Mucosa of gallbladder (tissue), 1 donor: ENCODE measurements at regions not wholly inside any gene's neighbourhood (a gene's known extent, or its start where the extent isn't known, plus 50 kb on each side); places are given as distances from the start of the nearest gene placed in this dataset.

ENCODE experiments used
- DNase-seq: peaks from one replicate; pipeline ENCODE4 v3.0.0-alpha.2; 2020; ENCODE audit warnings: low spot score
- donor health status: DM: no; HTN: no; CAD: no.

- no peak for DNase-seq
Observed at GRCh38 chr6:167755461-167755860, 71.2 kb upstream of the AFDN start.

DNA sequence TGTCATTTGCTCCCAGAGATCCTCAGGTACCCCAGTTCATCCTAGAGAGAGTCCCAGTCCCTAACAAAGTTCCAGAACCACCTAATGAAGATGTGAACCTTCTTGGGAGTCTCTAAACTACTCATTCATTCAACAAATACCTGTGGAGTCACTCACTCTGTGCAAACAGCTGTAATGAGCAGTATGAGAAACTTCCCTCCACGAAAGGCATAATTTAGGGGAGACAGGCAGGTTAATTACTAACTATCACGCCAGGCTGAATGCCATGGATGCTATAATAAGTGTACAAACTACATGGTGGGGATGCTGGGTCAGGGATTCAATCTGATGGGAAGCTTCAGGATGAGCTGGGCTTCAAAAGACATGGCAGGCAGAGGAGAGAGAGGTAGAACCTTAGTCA lies 70.1 kb upstream of the AFDN start:
- no peak for DNase-seq

DNA sequence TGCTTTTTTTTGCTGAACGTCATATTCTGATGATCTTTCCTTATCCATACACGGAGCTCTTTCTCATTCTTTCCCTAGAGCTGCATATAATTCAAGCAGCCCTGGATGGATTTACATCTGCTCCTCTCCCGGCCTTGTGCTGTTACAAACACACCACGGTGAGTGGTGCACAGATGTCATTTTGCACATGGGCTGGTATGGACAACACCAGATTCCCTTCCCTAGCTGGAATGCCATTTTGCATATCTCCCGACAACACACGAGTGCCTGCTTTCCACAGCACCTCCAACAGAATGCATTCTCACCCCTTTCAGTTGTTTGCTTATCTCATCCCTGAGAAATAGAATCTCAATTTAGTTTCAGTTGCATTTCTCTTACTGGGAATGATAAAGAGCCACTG lies 69.5 kb upstream of the AFDN start:
- no peak for DNase-seq

GRCh38 chr6:167757821-167758220 lies 68.9 kb upstream of the AFDN start:
- no peak for DNase-seq

DNA sequence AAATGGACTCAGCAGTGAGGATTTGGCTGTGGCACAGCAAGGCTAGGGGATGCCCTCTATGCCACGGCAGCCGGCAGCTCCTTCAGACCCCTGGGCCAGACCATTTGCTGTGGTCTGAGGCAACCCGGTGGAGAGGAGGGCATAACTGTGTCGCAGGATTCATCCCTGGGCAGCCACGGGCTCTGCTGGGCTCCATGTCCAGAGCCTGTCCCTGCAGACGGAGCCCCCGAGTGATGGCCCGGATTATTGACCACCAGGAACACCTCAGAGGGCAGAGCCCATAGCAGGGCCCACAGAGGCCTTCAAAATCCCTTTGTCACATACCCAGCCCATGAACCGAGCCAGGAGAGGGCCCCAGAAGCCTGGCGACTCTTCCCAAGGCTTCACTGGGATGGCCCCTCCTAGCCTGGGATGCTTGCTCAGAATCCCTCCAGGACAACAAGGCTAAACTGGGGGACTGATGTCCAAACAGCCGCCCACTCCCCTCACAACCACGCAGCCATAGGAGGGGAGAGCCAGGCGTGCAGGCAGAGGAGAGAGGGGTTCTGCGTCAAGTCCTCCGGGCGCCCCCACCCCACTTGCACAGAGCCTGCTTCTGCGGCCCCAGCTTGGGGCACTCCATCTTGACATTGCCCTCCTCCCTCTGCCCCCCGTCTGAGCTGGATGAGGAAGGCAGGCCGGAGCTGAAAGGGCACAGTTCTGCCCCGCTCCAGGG lies 68.2 kb upstream of the AFDN start:
- no peak for DNase-seq

DNA sequence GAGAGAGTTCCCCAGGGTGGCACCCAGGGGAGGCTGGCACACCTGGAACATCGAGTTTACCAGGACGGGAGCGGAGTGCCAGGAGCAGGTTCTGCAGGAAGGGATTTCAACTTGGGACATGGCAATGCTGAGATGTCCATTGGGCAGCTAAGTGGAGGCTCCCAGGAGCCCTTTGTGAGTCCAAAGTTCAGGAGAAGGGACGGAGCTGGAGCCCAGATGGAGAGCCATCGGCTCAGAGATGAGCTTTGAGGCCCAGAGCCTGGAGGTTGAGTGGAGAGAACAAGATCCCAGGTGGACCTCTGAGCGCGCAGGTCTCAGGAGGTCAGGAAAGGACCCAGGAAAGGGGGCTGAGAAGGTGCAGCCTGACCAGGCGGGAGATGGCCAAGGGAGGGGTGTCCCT lies 67.5 kb upstream of the AFDN start:
- DNase-seq: no peak

DNA sequence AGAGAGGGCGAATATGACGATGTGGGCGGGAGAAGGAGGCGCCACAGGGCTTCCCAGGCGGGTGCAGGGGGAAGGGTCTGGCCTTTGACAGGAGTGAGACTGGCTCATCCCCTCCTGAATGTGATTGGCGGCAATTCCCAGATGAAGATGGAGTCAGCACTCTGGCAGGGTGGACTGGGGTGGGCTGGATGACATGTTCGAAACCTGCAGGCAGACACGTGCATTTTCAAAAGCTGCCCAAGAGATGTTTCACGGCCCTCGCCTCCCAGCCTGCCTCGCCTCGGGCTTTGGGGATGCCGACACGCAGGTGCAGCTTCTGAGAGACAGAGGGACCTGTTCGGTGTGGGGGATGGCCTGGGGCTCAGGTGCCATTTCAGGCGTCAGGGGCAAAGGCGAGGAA lies 66.8 kb upstream of the AFDN start:
- DNase-seq: no peak

DNA sequence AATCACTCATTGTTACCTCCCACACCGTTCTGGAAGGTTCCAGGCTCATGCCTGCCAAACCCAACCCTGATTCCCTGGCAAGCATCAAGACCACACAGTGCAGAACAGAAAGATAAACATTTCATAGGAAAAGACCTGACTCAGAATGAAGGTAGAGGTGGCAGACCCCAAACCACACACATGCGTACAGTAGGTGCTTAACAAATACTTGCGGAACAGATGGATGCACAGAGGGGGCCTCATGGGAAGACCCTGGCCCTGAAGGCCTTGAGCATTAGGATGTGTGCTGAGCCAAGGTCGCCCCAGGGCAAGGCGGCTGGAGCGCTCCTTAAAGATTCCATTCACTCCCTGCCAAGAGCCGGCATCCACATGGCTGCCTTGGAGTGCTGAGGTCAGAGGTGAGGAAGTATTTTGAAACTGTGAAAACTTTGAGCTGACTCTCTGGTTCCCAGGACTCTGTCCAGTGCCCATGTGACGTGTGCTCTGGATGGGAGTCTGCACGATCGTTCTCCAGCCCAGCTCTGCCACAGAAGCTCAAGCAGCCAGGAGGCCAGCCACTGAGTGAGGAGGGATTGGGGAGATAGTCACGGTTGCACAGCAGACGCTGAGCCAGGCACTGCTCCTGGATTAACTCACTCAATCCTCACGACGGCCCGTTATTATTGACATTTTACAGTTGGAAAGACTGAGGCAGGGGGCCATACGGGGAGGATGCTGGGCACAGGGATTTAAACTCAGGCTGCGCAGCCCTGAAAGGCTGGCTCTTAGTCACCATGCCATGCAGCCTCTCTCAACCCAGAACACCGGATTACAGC lies 65.5 kb upstream of the AFDN start:
- peak; percentile 76 for DNase-seq

DNA sequence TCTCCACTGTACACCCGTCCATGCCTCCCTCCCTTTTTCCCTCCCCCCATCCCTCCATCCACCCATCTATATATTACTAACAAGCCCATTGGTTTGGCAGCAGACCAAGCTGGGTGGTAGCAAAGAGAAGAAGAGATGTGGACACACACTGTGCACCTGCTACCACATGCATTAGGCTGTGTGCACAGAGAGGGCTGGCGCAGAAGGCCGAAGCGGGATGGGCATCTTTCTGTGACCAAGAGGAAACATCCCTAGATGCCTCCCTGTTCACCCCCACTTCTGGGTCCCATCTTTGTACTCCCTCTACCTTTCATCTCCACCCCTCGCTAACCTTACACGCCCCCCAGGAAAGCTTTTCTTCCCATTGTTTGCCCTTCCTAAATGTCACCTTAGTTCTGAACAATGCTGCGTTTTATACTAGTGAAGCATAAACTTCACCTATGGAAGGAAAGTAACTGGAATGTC lies 64.9 kb upstream of the AFDN start:
- DNase-seq: no peak

DNA sequence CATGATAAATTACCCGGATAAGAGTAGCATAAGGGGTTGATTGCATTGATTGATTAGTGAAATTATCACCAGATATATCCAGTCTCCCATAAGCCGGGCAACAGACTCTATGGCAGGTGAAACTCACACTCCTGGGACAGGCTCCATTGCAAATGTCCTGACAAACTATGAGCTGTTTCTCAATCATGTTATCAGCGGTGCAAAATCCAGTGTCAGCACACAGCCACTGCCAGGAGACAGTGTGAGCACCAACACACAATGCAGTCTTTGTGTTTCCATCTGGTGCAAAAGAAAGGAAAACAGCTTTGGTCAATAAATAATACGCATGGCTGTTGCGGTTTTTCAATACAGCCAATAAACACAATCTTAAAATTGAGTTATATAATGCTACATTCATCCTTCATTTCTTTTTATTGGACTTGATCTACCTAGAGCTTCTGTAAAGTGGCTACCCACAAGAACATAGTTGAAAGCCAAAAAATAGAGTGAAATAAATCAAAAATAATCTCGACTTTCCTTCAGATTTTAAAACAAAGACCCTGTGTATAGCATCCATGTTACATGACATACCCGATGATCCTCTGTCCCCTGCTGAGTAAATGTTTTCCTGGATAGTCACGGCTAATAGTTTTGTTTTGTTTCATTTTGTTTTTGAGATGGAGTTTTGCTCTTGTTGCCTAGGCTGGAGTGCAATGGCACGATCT lies 64.3 kb upstream of the AFDN start:
- DNase-seq: peak; percentile 54

GRCh38 chr6:167763056-167763944 lies 63.4 kb upstream of the AFDN start:
- no peak for DNase-seq

DNA sequence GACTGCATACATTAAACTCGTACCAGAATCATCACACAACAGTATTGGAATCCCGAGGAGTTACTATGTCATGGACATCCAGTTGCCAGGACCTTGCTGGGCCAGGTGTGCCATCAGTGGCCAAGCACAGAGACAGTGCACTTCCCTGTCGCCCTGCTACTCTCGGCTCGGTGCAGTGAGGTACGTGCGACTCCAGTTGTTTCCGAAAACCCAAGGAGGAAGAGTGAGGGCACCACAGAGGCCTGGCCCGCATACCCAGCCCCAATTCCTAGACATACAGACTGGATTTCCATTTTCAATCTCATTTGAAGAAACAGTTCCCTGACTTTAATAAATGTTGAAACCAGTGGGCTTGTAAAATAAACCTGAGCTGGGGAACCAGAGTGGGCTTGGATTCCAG lies 62.5 kb upstream of the AFDN start:
- DNase-seq: no peak

DNA sequence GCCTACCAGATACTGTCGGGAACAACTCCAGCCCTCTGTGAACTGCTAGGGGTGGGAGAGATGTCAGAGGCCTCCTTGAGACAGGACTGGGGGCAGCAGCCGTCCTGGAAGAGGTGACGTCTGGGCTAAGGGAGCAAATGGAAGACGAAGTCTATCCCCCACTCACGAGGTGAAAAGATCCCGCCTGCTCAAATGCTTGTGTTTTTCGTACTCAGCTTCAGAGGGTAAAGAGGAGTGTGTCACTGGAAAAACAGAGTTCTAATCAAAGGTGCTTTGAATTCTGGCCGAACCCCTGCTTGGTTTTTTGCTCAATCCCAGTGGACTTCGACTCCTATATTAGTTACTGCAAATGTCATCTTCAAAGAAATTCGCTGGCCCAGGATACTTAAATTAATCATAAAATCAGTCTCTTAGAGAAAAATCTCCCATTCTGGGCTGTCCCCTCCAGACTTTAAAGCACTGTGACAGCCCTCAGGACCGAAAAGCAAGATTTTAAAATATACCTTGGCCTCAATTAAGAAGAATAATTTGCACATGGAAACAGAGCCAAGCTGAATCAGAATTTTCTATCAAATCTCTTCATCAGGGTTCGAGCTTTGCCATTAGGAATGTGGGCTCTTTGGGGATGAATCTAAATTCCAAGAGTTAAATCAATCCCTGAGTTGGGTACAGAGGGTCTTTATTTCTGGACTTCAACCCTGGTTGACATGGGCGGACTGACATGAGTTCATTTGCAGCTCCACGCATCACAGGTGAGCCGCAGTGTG lies 61.8 kb upstream of the AFDN start:
- no peak for DNase-seq

DNA sequence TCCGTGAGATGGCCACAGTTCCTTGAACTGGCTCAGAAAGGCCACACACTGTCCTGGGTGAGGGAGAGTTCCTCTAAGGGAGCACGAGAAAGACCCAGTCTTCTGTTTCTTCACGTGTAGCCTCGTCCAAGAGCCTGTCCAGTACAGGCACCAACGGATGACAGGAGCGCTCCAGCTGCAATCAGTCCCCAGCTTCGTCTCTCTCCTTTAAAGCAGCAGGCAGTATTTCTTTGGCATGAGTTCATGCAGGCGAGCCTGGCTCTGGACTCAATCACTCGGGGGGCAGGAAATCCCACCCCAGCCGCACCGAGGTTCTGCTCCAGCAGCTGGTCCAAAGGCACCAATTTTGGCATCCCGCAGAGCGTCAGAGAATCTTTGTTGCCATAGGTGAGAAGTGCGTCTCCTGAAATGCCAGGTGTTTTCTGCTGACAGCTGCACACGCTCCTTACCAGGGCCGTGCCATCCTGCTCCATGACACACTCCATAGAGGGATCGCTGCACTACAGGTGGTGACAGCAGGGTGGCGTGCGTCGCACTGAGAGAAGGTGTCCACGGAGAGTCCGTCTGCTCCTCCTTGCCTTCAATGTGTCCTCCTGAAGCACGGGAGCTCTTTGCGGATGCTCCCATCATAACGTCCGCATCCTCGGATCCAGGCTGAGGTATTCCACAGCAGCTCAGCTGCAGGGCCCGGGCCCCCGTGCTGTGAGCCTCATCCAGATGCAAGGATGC lies 59.6 kb upstream of the AFDN start:
- no peak for DNase-seq

GRCh38 chr6:167767715-167768107 lies 59.0 kb upstream of the AFDN start:
- no peak for DNase-seq

DNA sequence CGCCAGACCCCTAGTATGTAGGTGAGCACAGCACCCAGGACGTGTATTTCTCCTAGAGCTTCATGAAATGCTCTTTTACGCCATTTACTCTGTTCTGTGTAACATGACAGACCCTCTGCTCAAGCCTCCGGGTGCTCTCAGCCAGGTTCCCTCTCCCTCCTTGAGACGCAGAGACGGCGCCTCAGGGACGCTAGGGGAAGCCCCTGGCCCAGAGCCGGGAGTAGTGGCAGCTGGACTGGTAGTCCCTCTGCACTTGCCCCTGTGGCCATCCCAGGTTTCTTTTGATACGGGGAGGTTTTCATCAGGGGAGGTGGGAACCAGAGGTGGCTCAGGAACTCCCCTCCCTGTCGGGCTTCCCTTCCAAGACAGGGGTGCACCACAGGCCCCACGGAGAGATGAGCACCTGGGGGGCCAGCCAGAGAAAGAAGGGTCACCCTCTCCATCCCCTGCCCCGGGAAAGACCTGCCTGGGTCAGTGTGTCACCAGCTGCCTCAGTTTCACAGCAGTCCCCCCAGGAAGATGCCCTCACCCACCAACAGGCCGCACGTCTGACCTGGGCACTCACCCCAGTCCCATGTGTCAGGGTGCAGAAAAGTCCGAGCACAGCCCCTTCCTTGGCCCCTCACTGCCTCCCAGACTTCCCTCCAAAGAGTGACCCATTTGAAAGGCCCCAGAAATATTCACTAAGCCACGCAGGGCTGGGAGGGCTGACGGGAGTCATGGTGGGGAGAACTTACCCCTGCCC lies 58.1 kb upstream of the AFDN start:
- no peak for DNase-seq

DNA sequence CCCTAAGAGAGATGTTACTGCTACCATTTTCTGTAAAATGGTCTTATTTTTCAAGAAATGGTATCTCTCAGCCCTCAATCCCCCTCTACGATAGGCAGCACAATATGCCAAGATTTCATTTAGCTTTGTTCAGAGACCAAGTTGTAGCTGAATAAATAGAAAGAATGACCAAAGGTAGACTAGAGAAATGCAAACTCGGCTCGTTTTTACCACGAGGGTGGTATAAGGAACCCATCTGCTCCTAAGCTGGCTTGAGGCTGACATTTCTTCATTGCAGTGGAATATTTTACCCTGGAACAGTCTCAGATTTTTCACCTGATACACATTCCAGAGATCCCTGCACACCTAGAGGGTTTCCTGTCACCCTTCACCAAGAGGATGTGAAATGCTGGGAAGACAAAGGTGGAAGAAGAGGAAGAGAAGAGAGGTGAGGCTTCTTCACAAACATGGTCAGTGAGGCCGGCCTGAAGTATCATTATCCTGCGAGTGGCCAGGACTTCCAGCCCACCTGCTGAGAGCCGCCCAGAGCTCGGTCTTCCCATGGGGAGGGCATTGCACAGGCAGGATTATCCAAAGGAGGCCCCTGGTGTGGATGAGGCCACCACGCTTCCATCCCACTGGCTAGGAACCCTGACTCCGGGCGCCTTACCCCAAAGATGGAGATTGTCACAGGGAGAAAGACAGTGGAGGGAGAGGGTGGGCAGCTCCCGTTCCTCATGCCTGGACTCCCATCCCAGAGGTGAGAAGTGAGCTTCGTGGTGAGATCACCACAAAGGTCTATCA lies 57.1 kb upstream of the AFDN start:
- no peak for DNase-seq

GRCh38 chr6:167770291-167770955 lies 56.3 kb upstream of the AFDN start:
- DNase-seq: no peak
